NT2/D1 (cell line): ENCODE measurements at regions not wholly inside any gene's neighbourhood (a gene's known extent, or its start where the extent isn't known, plus 50 kb on each side); places are given as distances from the start of the nearest gene placed in this dataset.

ENCODE experiments used
- SUZ12 ChIP-seq: IDR thresholded peaks from 2 replicates; pipeline ENCODE4 v1.6.1; 2011; ENCODE audit not compliant: insufficient read length, insufficient read depth; ENCODE audit errors: extremely low read depth
- YY1 ChIP-seq: IDR thresholded peaks from 2 replicates; pipeline ENCODE4 v1.6.1; 2011; ENCODE audit not compliant: insufficient read length, insufficient read depth
- ZNF274 ChIP-seq: IDR thresholded peaks from 2 replicates; pipeline ENCODE4 v1.6.1; 2011; ENCODE audit warnings: mild to moderate bottlenecking, low read depth, low read length

- TF ChIP-seq SUZ12 (no peak), YY1 (no peak), ZNF274 (no peak)
Measured at GRCh38 chr2:78263571-78263970, 741.4 kb upstream of the LRRTM4 start.
